K562 (cell line): ENCODE measurements at regions not wholly inside any gene's neighbourhood (a gene's known extent, or its start where the extent isn't known, plus 50 kb on each side); places are given as distances from the start of the nearest gene placed in this dataset.

Experiments used
- ATAC-seq: fragments of 200-7000 bp; cut with Tn5 transposase; 3 replicates; pipeline ENCODE4 v1.9.1; 2020; ENCODE audit warnings: moderate library complexity
- BruUV-seq: library from RNA; stranded (reverse); fragments of 400-500 nt; replicated peaks from 2 replicates; lab custom pipeline; 2021; lab: Mats Ljungman, UMichigan
- CTCF ChIA-PET: fragments of 300-600 bp; formaldehyde crosslinking; extraction: SDS; loops from one replicate; lab custom pipeline; 2021; ENCODE audit warnings: low intra/inter-chr PET ratio; lab: Yijun Ruan, JAX
- POLR2A ChIA-PET: fragments of 300-600, 350-650 bp; sonication (Branson Sonifier 250); formaldehyde crosslinking; extraction: SDS; loops from one replicate; lab custom pipeline; 2021; ENCODE audit warnings: antibody characterized with exemption, inconsistent platforms; lab: Yijun Ruan, JAX
- DNase-seq, 4 experiments: peaks; one replicate each; pipeline versions ENCODE4 v3.0.0 to v3.0.0-alpha.2; 2011 to 2018; ENCODE audit warnings: low spot score in 3 of 4, mixed read lengths in 3 of 4; ENCODE audit errors: extremely low read depth in 1 of 4
- FAIRE-seq: peaks from 2 replicates; lab custom pipeline; 2011; peaks lifted over from hg19 to GRCh38; lab: Jason Lieb, UNC
- H2AFZ ChIP-seq: 2 replicates; pipeline ENCODE4 v1.6.0; 2011; ENCODE audit warnings: low read depth, low read length, control low read depth, inconsistent platforms
- H3K27ac ChIP-seq: fragments of 200-600 bp; 3 replicates; pipeline ENCODE4 v1.8.0; 2011; ENCODE audit warnings: low read depth, mild to moderate bottlenecking, control low read depth, inconsistent platforms, low read length, moderate library complexity, mixed read lengths; ENCODE audit errors: extremely low read depth
- H3K27me3 ChIP-seq, 2 experiments: fragments of 300-600 bp in 1 of 2; 2 replicates in 1 of 2; 3 replicates in 1 of 2; pipeline versions ENCODE4 v1.6.0 to v1.8.0; 2011; ENCODE audit warnings: inconsistent platforms in 2 of 2, low read length in 2 of 2, mild to moderate bottlenecking in 1 of 2, mixed read lengths in 1 of 2, moderate library complexity in 1 of 2; ENCODE audit not compliant: control insufficient read depth in 2 of 2, insufficient read depth in 2 of 2
- H3K36me3 ChIP-seq: fragments of 300-600 bp; 3 replicates; pipeline ENCODE4 v1.8.0; 2011; ENCODE audit warnings: mild to moderate bottlenecking, low read length, inconsistent platforms; ENCODE audit not compliant: control insufficient read depth, insufficient read depth
- H3K4me1 ChIP-seq, 2 experiments: fragments of 200-600 bp in 1 of 2; replicated peaks in 1 of 2; 2 replicates in 1 of 2; 3 replicates in 1 of 2; pipeline versions ENCODE4 v1.5.1 to v1.8.0; 2011; ENCODE audit warnings: inconsistent platforms in 2 of 2, low read length in 2 of 2, mild to moderate bottlenecking in 1 of 2, mixed read lengths in 1 of 2, moderate library complexity in 1 of 2; ENCODE audit not compliant: control insufficient read depth in 2 of 2, insufficient read depth in 2 of 2
- H3K4me2 ChIP-seq: 2 replicates; pipeline ENCODE4 v1.6.1; 2011; ENCODE audit warnings: low read length, control low read depth, inconsistent platforms, mixed read lengths; ENCODE audit not compliant: insufficient read depth
- H3K4me3 ChIP-seq: fragments of 200-600 bp; sonication (generic), shearing (Covaris generic); 2 replicates; pipeline ENCODE4 v1.5.1; 2016; ENCODE audit warnings: control low read depth, inconsistent platforms
- H3K79me2 ChIP-seq: fragments of 200-600 bp; 3 replicates; pipeline ENCODE4 v1.8.0; 2011; ENCODE audit warnings: low read length, inconsistent platforms; ENCODE audit not compliant: control insufficient read depth, insufficient read depth
- H3K9ac ChIP-seq, 2 experiments: 2 replicates each; pipeline versions ENCODE4 v1.6.0 to v1.6.1; 2011; ENCODE audit warnings: low read depth in 2 of 2, low read length in 2 of 2, control low read depth in 1 of 2, inconsistent platforms in 1 of 2, mild to moderate bottlenecking in 1 of 2, mixed read lengths in 1 of 2; ENCODE audit not compliant: insufficient read depth in 1 of 2
- H3K9me1 ChIP-seq: one replicate; pipeline ENCODE4 v1.6.0; 2011; ENCODE audit warnings: inconsistent platforms, mild to moderate bottlenecking, low read length, moderate library complexity; ENCODE audit not compliant: control insufficient read depth, insufficient read depth
- H3K9me3 ChIP-seq: replicated peaks from 2 replicates; pipeline ENCODE4 v1.5.1; 2011; ENCODE audit warnings: low read depth, low read length, inconsistent platforms; ENCODE audit not compliant: control insufficient read depth, insufficient read depth
- H4K20me1 ChIP-seq: replicated peaks from 2 replicates; pipeline ENCODE4 v1.6.1; 2011; ENCODE audit warnings: low read length, inconsistent platforms, mixed read lengths; ENCODE audit not compliant: control insufficient read depth, insufficient read depth
- ELF1 ChIP-seq: fragments of 200-800 bp; sonication (Bioruptor generic); IDR thresholded peaks from 2 replicates; pipeline ENCODE4 v1.6.1; 2016; ENCODE audit warnings: missing genetic modification characterization, missing compliant biosample characterization
- ERF ChIP-seq: fragments of 450-650 bp; formaldehyde crosslinking; IDR thresholded peaks from 2 replicates; pipeline ENCODE4 v1.4.0; 2020; ENCODE audit warnings: mild to moderate bottlenecking, mixed read lengths
- HCFC1 ChIP-seq: IDR thresholded peaks from 2 replicates; pipeline ENCODE4 v1.6.1; 2012; ENCODE audit warnings: low read depth, low read length, improper control_type of control experiment
- ILK ChIP-seq: fragments of 450-650 bp; IDR thresholded peaks from 2 replicates; pipeline ENCODE4 v1.6.1; 2016; ENCODE audit warnings: missing genetic modification characterization, low read depth, mild to moderate bottlenecking, missing compliant biosample characterization, moderate library complexity, borderline replicate concordance
- KLF10 ChIP-seq: fragments of 250-450 bp; sonication (Bioruptor Pico); IDR thresholded peaks from 2 replicates; pipeline ENCODE4 v1.6.1; 2021; ENCODE audit warnings: matching md5 sums
- PHTF2 ChIP-seq: fragments of 250-450 bp; sonication (Bioruptor Pico); IDR thresholded peaks from 2 replicates; pipeline ENCODE4 v1.5.0; 2021; ENCODE audit warnings: mild to moderate bottlenecking
- POLR2AphosphoS2 ChIP-seq: IDR thresholded peaks from 2 replicates; pipeline ENCODE4 v1.6.1; 2012; ENCODE audit warnings: low read length, improper control_type of control experiment
- PPARD ChIP-seq: fragments of 250-450 bp; sonication (Bioruptor Pico); IDR thresholded peaks from 2 replicates; pipeline ENCODE4 v1.8.0; 2022; ENCODE audit warnings: inconsistent platforms, mild to moderate bottlenecking, moderate library complexity
- RBM22 ChIP-seq: fragments of 200-400 bp; formaldehyde crosslinking; IDR thresholded peaks from 2 replicates; pipeline ENCODE4 v1.6.1; 2018; ENCODE audit warnings: low read length, low read depth; ENCODE audit not compliant: poor library complexity, severe bottlenecking
- RNF219 ChIP-seq: fragments of 250-450 bp; sonication (Bioruptor Pico); IDR thresholded peaks from 2 replicates; pipeline ENCODE4 v1.5.0; 2022; ENCODE audit warnings: mild to moderate bottlenecking
- SMAD2 ChIP-seq: fragments of 150-350 bp; IDR thresholded peaks from 2 replicates; pipeline ENCODE4 v1.6.1; 2014; ENCODE audit warnings: low read depth, mild to moderate bottlenecking, low read length
- TEAD1 ChIP-seq, 2 experiments: fragments of 450-650 bp in 1 of 2; sonication (generic) in 1 of 2; formaldehyde crosslinking; IDR thresholded peaks; 2 replicates each; pipeline versions ENCODE4 v1.4.0 to v1.8.0; 2020 to 2022; ENCODE audit warnings: mild to moderate bottlenecking in 2 of 2, missing genetic modification reagents in 1 of 2
- U2AF1 ChIP-seq: fragments of 200-400 bp; formaldehyde crosslinking; optimal IDR thresholded peaks from 2 replicates; pipeline ENCODE3; 2017; ENCODE audit warnings: mild to moderate bottlenecking, low read depth, low read length, moderate library complexity
- ZKSCAN1 ChIP-seq: fragments of 150-350 bp; IDR thresholded peaks from 2 replicates; pipeline ENCODE4 v1.6.1; 2016; ENCODE audit warnings: low read depth, low read length
- ZNF780A ChIP-seq: fragments of 250-450 bp; sonication (Bioruptor Pico); IDR thresholded peaks from 2 replicates; pipeline ENCODE4 v1.5.0; 2021; ENCODE audit warnings: mild to moderate bottlenecking
- WGBS: fragments of 100-300 bp; shearing (Covaris generic); methylation state at CpG from one replicate; pipeline ENCODE4 v1.1.6; 2016; ENCODE audit warnings: low coverage, mixed read lengths; ENCODE audit not compliant: insufficient coverage; ENCODE audit errors: missing lambda C conversion rate; 5-methylcytosine and 5-hydroxymethylcytosine counted together
- in situ Hi-C: fragments of 300-500 bp; cut with MboI; formaldehyde crosslinking; loops from 4 replicates; pipeline ENCODE4 v1.15.0; 2018; ENCODE audit warnings: inconsistent platforms, mixed read lengths
- intact Hi-C: fragments of 100-400 bp; cut with micrococcal nuclease; formaldehyde crosslinking; loops from 2 replicates; pipeline ENCODE4 v1.14.2; 2022
- TF ChIP-seq, protein P1 (sequence below): IDR thresholded peaks from 2 replicates; pipeline ENCODE4 v1.6.1; 2012; ENCODE audit warnings: low read depth, low read length, improper control_type of control experiment, borderline replicate concordance
- TF ChIP-seq, protein P2 (sequence below): sonication (generic); IDR thresholded peaks from 2 replicates; pipeline ENCODE4 v1.6.1; 2016

DNA sequence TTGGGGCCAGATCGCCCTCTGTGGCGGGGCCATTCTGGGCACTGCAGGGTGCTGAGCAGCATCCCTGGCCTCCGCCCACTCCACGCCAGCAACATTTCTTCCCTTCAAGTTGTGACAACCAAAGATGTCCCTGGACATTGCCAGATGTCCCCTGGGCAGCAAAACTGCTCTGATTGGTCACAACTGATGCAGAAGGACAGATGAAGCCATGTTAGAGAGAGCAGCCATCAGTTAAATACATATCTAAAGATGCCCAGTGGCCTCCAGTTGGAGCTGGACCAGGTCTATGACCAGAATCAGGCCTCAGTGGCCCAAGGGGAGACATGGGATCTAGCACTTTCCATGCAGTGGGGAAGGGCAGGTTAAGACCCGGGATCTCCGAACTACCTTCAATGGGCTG lies 125.7 kb downstream of the PTPRS start:
- no peak for FAIRE-seq
- intact Hi-C loops (no loop called here), in situ Hi-C loops (no loop called here)
- no peak for DNase-seq
- Histone ChIP-seq H4K20me1 (no peaks in the 10 kb centered on the region), H3K9me1 (no peaks in the 10 kb centered on the region), H3K4me3 (no peak overlapping the region), H3K36me3 (peaks cover 52% of the 10 kb centered on the region; the same call in 2 of the 3 replicates), H3K27ac (no peak overlapping the region), H3K4me2 (no peak overlapping the region), H3K4me1 (peaks cover 0 to 2% of the 10 kb centered on the region in 2 experiments; a peak in 3 of 5 replicates), H3K79me2 (no peaks in the 10 kb centered on the region), H3K9me3 (no peaks in the 10 kb centered on the region), H2AFZ (no peak overlapping the region), H3K27me3 (no peaks in the 10 kb centered on the region), H3K9ac (no peak overlapping the region)
- no peak for ATAC-seq
- TF ChIP-seq U2AF1 = no peak
- TF ChIP-seq ILK (tag) = no peak
- no peak for TF ChIP-seq HCFC1
- no peak for TF ChIP-seq SMAD2
- no peak for TF ChIP-seq ELF1
- no peak for TF ChIP-seq KLF10 (CRISPR knock-in tag)
- TF ChIP-seq ZNF780A = no peak
- no peak for TF ChIP-seq POLR2AphosphoS2
- TF ChIP-seq PPARD = no peak
- TF ChIP-seq PHTF2 (CRISPR knock-in tag) = no peak
- TF ChIP-seq RBM22 = no peak
- TF ChIP-seq ERF (CRISPR knock-in tag) = no peak
- no peak for TF ChIP-seq RNF219 (CRISPR knock-in tag)
- TF ChIP-seq, protein P1, sequence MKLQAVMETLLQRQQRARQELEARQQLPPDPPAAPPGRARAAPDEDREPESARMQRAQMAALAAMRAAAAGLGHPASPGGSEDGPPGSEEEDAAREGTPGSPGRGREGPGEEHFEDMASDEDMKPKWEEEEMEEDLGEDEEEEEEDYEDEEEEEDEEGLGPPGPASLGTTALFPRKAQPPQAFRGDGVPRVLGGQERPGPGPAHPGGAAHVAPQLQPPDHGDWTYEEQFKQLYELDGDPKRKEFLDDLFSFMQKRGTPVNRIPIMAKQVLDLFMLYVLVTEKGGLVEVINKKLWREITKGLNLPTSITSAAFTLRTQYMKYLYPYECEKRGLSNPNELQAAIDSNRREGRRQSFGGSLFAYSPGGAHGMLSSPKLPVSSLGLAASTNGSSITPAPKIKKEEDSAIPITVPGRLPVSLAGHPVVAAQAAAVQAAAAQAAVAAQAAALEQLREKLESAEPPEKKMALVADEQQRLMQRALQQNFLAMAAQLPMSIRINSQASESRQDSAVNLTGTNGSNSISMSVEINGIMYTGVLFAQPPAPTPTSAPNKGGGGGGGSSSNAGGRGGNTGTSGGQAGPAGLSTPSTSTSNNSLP = no peak
- TF ChIP-seq, protein P2, sequence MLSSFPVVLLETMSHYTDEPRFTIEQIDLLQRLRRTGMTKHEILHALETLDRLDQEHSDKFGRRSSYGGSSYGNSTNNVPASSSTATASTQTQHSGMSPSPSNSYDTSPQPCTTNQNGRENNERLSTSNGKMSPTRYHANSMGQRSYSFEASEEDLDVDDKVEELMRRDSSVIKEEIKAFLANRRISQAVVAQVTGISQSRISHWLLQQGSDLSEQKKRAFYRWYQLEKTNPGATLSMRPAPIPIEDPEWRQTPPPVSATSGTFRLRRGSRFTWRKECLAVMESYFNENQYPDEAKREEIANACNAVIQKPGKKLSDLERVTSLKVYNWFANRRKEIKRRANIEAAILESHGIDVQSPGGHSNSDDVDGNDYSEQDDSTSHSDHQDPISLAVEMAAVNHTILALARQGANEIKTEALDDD = no peak
- TF ChIP-seq ZKSCAN1 = no peak
- no peak for TF ChIP-seq TEAD1 (CRISPR knock-in tag; IDR thresholded peaks at IDR 0.05)
- ChIA-PET POLR2A (interaction anchor here (0.7 kb wide), 1 partner anchor 16 kb away, joined by 3 read pairs; no protein-coding TSS in a partner anchor), CTCF (no interaction called here)
- WGBS = 95% methylated on average over 4 of the region's 6 CpGs
- BruUV-seq = no TSS peak
